T-helper 9 cell (primary cell): ENCODE measurements at regions not wholly inside any gene's neighbourhood (a gene's known extent, or its start where the extent isn't known, plus 50 kb on each side); places are given as distances from the start of the nearest gene placed in this dataset.
"Not testable (repeated sequence)": the region's sequence is repeated elsewhere in the genome, so short reads cannot be mapped to it uniquely, and the experiment has no call there.

Source experiments
- DNase-seq: peaks from one replicate; pipeline ENCODE4 v3.0.0-alpha.2; 2020

- DNase-seq = no peak
Measured at GRCh38 chr2:57448816-57449215, 597.8 kb upstream of the VRK2 start.

GRCh38 chr2:57450170-57450569 lies 596.4 kb upstream of the VRK2 start:
- DNase-seq = no peak

- no peak for DNase-seq
Measured at GRCh38 chr2:57452634-57453033, 594.0 kb upstream of the VRK2 start.

GRCh38 chr2:57453945-57454344 lies 592.7 kb upstream of the VRK2 start:
- no peak for DNase-seq

DNA sequence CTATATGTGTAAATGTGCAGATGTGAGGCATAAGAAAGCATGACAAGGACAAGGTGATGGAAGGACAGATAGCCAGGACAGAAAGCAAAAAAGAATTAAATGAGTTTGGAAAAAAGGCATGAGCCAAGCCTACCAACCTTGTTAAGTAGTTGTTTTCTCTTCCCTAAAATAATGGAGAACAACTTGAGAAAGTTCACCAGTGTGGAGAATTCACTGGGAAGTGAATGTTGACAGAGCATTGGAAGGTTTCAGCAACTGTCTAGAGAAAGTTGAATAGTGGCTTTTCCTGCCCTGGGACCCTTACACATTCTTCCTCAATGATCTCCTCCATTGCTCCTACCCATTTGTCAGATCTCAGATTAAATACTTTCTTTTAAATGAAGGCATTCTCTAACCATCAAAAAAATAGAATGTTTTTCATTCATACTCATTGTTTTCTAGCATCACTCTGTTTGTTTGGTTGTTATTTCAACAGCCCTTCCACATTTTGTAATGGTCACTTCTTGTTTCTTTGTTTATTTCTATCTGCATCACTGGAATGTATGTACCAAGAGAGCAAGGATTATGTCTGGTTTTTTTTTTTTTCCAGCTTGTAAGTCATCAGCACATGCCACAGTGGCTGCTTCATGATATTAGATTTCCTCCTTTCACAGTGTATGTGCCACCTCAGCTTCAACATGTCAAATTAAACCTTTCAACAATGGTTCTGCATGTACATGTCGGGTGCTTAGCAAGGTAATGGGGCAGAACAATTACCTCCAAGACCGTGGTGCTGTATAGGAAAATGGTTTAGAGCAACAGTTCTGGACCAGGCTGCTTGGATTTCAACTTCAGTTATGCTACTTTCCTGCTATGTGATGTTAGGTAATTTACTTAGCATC lies 586.0 kb upstream of the VRK2 start:
- DNase-seq = no peak

GRCh38 chr2:57461624-57462023 lies 585.0 kb upstream of the VRK2 start:
- no peak for DNase-seq

DNA sequence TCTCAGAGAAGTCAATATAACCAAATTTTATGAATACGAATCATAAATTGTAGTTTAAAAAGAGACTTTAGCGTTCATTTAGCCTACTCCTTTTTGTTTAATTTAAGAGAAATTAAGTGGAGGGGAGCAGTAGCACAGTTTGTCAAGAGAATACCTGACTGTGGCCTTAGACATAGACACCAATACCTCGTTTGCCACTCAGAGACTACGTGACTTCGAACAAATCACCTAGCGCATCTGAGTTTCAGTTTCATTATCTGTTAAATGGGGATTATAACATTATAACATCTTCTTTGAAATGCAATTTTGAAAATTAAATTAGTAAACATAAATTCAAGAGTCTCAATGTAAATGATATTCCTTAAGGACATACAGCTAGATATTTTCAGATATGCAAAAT lies 581.5 kb upstream of the VRK2 start:
- no peak for DNase-seq

DNA sequence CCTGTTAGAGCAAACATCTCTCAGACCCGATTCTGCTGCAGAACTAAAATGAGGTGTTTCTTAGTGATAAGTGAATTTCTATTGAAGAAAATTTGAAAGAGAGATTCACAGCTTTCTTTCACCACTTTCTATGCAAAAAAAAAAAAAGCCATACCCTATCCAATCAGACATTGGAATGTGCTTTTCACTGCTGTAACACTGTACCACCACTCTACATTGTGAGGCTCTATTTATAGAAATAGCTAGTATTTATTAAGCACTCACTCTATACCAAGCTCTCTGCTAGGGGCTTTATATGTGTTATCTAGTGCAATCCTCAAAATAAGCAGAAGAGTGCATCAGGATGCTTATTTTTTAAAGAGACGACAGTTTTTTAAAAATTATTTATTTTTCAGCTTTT lies 580.6 kb upstream of the VRK2 start:
- no peak for DNase-seq

GRCh38 chr2:57475391-57475790 lies 571.2 kb upstream of the VRK2 start:
- DNase-seq = no peak

GRCh38 chr2:57479981-57480380 lies 566.6 kb upstream of the VRK2 start:
- no peak for DNase-seq

GRCh38 chr2:57488061-57488460 lies 558.5 kb upstream of the VRK2 start:
- no peak for DNase-seq

DNA sequence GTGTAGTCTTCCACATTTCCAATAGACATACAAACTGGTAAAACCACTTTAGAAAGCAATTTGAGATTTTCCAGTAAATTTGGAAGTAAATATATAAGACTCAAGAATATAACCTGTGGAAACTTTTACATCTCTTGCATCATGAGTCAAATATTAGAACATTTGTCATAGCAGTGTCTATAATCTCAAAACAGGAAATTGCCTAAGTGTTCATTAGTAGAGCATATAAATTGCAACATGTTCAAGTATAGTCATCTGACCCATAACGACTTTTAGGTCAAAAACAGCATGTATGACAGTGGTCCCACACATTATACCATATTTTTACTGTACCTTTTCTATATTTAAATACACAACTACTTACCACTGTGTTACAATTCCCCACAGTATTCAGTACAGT lies 555.9 kb upstream of the VRK2 start:
- DNase-seq = no peak

- DNase-seq = no peak
Measured at GRCh38 chr2:57491213-57491612, 555.4 kb upstream of the VRK2 start.

GRCh38 chr2:57493966-57494365 lies 552.6 kb upstream of the VRK2 start:
- not testable (repeated sequence) for DNase-seq

DNA sequence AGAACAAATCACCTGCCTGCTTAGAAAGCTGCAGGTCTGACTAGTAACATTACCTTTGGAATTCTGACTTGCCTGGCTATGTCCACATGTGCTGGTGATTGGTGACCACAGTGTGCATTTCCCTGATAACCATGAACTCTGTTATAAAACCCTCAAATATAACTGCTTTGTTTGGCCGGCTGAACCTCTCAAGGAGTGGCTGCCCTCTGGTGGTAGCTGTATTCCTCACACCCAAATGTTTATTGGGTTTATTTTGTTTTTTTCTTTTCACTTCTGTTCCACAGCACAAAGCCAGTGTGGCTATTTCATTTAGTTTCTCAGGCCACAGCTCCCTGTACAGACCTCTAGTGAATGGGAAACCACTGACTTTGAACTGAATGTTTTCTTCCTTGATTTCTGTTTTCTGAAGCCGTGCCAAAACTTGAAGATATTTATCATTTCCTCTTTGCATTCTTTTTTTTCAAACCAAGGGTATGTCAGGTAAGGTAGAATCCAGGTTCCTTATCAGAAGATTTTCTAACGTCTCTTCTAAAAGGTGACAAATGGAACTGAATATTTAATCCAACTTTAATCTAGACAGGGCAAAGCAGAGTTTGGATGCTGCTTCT lies 549.0 kb upstream of the VRK2 start:
- DNase-seq = no peak

GRCh38 chr2:57504787-57505186 lies 541.8 kb upstream of the VRK2 start:
- DNase-seq = no peak

DNA sequence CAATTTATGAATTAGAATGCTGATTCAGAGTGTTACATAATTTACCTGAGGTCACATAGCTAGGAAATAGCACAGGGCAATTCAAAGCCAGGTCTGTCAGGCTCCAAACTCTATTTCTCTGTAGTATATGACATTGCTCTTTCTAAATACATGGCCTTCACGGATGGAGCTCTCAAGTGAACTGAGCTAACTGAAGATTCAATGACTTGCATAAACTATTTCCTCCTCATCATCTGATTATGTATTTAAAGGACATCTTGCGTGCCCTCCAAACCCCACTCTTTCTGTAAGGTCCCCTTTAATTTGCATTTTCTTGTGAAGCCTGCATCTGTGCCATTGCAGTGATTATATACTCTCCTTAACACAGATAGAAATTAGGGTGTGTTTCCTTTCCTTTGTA lies 537.4 kb upstream of the VRK2 start:
- no peak for DNase-seq

- DNase-seq = no peak
Measured at GRCh38 chr2:57510704-57511103, 535.9 kb upstream of the VRK2 start.

GRCh38 chr2:57515366-57515765 lies 531.2 kb upstream of the VRK2 start:
- DNase-seq = no peak

- no peak for DNase-seq
Measured at GRCh38 chr2:57516698-57517340, 529.8 kb upstream of the VRK2 start.

DNA sequence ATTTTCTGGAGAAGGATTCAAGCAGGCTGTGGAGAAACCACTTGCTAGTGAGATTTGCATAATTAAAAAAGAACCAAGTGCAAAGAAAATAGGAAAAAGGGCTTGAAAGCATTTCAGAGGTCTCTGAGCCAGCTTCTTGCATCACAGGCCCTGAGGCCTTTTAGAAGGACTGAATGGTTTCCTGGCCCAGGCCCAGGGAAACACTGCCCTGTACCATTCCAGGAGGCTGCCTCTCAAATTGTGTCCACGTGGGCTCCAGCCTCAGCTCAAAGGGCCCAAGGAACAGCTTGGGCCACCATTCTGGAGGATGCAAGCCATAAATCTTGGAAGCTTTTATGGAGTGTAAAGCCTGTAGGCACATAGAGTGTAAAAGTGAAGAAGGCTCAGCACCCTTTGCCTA lies 523.3 kb upstream of the VRK2 start:
- DNase-seq = no peak

DNA sequence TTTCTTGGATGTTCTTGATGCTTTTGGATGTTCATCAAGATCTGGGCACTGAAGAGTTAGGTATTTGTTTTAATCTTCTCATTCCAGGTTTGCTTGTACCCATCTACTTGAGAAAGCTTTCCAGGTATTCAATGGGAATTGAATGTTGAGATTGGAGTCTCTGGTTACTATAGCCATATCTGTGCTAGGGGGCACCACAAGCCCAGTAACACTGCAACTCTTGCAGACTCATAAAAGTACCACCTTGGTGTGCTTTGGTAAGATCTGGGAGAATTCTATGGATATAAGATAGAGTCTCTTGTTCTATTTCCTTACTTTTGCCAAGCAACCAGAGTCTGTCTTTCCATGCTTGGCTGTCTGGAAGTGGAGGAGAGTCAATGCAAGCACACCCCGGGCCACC lies 518.9 kb upstream of the VRK2 start:
- no peak for DNase-seq

DNA sequence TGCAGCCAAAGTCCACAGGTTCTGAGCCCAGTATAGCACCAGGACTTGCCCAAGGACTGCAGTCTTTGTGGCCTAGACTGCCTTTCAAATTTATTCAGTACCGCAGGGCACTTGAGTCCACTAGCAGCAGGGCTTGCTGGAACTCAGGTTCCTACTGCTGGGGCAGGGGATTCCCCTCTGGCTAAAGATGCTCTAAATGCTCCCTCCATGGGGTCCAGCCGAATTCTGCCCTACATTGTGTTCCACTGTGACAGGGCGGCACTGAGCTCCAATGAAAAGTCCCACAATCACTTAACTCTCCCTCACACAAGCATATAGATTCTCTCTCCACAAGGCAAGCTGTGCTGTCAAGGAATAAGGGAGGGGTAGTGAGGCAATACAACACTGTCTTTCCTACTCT lies 518.1 kb upstream of the VRK2 start:
- DNase-seq = no peak

DNA sequence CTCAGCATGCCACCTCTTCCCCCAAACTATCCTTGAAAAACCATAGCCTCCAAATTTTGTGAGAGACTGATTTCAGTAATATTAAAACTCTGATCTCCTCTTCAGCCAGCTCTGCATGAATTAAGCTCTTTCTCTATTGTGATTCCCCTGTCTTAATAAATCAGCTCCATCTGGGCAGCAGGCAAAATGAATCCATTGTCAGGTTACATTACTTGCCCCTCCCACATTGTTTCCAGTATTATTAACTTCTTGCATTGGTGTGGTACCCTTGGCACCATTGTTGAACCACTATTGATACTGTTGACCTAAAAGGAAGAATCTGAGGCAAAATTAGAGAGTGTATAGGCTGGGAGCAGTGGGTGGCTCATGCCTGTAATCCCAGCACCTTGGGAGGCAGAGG lies 512.2 kb upstream of the VRK2 start:
- DNase-seq = no peak
